Activated CD4-positive, alpha-beta T cell treated with anti-CD3 and anti-CD28 coated beads, Interleukin-10, Interleukin-2, amounts not matched to agents 100 ng/mL and 50 ng/mL, durations not matched to agents 16 hours and 8 hours (primary cell): ENCODE measurements at regions not wholly inside any gene's neighbourhood (a gene's known extent, or its start where the extent isn't known, plus 50 kb on each side); places are given as distances from the start of the nearest gene placed in this dataset.
"Not testable (repeated sequence)": the region's sequence is repeated elsewhere in the genome, so short reads cannot be mapped to it uniquely, and the experiment has no call there.

Experiments
- DNase-seq: peaks from one replicate; pipeline ENCODE4 v3.0.0-alpha.2; 2020

DNA sequence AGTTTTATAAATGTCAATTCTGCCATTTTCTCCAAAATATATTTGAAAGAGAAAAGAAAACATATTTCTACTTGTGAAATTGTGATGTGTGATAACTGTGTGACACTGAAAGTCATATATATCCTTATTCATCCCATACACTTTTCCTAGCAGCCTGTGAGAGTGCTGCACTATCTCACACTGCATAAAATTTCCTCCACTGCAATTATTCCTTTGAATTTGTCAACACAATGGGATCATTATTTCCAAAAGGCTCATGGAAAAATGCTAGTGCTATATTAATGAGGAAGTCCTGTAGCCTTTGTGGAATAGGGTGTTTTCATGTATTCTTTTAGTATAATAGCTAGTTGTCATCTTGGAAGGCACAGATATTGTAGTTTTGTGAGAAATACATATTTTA is 504.1 kb downstream of the RPL10L start:
- DNase-seq = no peak

DNA sequence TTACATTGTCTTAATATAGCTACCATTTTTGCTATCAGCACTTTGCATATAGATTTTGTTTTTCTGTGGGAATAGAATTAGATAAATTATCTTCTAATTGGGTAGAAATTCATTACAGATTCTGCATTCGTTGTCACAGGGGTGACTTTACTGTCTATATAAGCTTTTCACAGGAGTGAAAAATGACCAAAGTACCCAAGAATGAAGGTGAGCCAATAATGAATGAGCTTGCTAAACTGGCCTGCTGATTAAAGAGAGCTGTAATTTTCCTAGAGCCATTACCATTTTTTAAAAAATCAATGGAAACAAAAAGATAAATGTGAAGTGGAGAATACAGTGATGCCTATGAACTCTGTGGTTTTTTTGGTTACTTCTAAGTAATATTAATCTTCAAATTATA is 504.6 kb downstream of the RPL10L start:
- no peak for DNase-seq

DNA sequence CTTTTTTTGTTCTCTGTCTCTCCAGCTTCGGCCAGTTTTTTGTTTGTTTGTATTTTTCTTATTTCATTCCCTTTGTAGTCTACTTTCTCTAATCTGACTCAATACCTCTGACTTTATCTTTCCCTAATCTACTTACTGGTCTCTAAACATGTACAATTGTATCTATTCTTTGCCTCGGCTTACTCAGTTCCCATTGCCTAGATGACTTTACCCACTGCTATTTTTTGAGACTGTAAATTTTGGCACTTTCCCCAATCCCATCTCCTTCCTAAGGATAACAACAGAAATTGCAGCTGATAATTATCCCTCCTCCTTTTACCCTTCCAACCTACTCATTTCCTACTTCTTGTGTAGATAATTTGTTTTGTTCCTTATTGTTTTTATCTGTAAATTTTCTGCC is 511.1 kb downstream of the RPL10L start:
- no peak for DNase-seq

DNA sequence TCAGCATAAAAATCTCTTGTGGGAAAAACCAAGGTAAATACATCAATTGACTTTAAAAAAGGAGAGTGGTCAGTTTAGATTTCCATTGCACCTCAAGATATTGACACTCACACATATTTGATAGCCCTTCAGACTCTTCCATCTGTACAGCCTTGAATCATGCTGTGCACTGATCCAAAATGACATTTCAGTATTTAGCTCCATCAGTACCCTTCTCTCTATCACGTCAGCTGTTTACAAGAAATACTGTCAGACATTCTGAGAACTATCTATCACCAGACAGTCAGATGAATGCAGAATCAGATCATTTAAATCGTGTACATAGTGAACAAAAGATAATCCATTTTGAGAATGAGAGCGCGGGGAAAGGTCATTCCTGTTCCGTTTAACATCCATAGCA is 511.9 kb downstream of the RPL10L start:
- DNase-seq = no peak

DNA sequence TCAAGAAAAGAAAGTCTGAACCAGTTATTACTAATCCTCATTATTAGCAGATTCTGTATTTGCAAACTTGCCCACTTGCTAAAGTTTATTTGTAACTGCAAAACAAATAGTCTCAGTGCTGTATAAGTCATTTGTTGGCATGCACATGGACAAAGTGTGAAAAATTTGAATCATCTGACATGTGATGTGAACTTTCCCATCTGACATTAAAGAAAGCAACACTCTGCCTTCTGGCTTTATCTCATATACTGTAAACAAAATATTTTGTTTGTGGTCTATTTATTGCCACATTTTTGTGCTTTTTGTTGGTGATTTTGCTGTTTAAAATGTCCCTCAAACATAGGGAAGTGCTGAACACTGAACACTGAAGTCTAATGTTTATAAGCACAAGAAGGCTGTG is 513.8 kb downstream of the RPL10L start:
- no peak for DNase-seq

DNA sequence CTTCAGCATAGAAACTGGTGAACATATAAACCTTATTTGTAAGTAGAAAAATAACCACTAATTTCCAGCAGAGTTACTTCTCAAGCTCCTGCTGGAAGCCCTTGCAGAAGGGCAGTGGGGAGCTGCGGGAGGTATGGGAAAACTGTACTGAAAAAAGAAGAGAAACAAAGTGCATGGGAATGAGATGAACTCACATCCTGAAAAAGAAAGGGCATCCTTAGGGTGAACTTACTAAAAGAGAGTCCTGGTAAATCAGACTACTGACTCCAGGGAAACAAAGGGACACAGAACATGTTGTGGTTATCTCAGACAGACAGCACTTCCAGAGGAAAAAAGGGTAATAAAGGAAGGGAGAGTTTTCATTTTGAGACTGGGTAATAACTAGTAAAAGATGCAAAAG is 515.1 kb downstream of the RPL10L start:
- DNase-seq = no peak

DNA sequence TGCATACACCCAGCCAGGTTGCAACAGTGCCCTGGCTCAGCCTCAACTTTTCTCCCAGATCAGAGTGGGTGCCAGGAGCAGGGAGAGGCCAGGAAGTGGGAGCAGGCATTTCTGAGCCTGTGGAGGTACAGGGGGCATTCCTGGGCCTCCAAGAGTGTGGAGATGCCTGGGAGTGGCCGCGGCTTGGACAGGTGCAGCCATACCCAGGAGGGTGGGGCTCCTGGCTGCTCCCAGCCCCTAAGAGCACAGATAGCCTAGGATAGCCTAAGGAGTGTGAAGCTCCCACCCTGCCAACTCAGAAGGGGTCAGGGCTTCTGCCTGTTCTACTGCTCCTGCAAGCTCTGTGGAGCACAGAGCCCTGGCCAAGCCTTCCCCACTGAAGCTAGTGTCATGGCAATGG is 543.4 kb downstream of the RPL10L start:
- DNase-seq = no peak

DNA sequence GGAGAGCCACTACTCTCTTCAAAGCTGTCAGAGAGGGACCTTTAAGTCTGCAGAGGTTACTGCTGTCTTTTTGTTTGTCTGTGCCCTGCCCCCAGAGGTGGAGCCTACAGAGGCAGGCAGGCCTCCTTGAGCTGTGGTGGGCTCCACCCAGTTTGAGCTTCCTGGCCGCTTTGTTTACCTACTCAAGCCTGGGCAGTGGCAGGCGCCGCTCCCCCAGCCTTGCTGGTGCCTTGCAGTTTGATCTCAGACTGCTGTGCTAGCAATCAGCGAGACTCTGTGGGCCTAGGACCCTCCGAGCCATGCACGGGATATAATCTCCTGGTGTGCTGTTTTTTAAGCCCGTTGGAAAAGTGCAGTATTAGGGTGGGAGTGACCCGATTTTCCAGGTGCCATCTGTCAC is 550.7 kb downstream of the RPL10L start:
- not testable (repeated sequence) for DNase-seq

DNA sequence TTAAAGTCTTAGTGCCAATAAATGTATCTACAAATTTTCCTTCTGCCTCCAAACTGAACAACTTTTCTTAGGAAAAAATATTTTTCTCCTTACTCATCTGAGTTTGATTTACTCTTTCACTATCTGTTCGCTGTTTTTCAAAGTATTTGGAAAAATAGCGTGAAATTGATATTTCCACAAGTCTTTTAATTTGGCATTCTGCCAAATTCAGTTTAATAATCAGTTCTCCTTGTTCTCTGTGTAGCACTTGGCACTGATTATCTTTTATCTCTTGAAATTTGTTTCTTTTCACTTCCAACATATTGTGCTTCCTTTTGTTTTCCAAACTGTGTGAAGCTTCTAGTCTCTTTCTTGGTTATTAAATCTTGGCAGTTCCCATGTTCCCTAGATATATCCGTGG is 559.8 kb downstream of the RPL10L start:
- DNase-seq = no peak

DNA sequence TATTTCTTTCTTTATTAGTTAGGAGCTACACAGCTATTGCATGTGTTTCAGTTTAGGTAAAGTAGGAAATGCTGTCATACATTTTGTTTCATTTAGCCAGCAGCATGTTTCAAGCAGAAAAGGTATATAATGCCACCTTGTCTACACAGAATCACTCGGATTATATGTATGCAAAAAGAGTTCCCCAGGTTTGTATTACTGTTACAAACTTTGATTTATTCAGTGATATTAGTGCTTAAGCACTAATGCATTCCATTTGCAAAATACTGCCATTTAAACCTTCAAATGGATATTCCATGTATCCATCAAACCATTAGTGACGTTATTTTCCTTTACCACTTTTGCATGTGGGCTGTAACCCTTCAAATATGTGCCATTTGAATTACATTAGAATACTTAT is 564.0 kb downstream of the RPL10L start:
- DNase-seq = no peak

DNA sequence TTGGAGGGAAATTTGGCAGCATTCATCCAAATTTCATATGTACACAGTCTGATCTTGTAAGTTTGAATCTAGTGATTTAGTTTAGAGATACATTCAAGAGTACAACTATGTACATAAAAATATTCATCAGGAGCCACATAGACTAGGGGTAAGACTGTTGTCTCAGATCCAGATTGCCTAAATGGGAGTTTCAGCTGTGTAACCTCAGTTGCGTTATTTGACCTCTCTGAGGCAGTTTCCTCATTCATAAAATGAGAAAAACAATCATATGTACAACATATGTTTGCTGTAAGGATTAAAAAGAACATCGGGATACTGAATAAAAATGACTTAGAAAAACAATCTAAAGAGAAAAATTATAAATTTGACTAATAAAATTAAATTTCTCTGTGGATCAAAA is 577.5 kb downstream of the RPL10L start:
- DNase-seq = no peak

DNA sequence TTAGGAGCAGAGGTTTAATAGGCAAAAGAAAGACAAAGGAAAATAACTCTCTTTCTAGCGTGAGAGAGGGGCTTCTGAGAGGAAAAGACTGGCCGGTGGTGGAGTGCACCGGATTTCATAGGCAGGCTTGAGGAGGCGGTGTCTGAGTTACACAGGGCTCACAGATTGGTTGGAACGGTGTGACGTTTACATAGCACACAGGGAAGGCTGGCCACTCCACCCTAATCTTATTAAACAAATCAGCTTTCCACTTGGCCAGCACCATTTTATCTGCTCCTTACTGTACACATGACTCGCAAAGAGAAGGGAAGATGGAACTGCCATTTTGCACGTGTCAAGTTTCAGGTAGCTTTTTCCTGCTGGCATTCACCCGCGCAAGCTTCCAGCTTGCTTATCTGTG is 587.7 kb downstream of the RPL10L start:
- DNase-seq = no peak

DNA sequence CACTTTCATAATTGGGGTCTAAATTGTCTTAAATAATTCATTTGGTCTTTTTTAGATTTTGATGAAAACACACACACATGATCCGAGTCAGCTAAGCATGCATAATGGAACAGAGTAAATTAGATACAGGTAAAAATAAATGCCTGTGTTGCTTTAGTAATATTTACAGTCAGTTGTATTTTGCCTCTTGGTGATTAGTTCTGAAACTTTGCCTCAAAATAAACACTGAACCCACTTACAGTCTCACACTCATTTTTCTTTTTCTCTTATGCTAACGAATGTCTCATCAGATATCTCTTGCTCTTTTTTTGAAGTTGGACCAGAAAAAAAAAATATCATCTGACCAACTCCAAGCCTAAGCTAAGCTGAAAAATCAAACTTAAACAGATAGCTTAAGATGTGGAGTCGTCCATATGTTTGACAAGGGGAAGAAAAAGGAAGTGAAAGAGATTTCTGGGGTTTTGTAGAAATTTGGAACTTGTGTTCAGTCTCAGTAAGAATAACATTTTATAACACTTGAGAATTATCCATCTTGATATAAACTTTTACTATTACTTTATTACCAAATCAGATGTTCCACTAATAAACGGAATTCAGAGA is 592.5 kb downstream of the RPL10L start:
- DNase-seq = no peak

DNA sequence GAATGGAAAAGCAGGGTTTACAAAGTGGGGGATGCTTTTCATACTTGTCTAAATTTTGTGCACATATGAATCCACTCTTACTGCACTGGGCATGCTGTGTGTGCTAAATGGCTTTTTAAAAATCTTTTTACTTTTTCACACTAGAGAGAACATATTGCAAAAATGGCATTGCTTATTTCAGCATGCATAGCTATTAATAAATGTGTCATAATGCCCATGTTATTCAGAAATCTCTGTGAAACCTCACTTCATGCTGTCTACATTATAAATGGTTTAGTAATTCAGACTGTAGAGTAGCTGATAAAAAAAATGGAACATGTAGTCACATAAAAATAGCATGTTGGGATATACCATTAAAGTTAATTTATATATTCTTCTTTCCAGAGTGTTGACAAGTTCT is 593.8 kb downstream of the RPL10L start:
- no peak for DNase-seq

DNA sequence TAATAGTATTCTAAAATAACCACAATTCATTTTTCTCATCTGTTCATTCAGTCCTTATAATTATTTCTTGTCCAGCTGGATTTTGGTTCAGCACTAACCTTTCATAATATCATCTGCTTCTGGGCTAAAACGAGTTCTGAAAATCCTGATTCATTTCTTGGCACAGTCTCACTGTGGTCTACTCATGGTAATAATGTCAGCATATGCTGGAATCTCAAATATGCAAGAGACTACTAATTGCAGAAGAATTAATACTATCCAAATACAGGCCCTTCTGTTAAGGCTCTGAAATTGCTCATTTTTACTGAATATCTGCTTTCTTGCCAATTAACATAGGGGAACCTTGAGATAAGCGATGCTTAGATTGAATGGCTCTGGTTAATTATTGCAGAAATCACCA is 597.1 kb downstream of the RPL10L start:
- DNase-seq = no peak

DNA sequence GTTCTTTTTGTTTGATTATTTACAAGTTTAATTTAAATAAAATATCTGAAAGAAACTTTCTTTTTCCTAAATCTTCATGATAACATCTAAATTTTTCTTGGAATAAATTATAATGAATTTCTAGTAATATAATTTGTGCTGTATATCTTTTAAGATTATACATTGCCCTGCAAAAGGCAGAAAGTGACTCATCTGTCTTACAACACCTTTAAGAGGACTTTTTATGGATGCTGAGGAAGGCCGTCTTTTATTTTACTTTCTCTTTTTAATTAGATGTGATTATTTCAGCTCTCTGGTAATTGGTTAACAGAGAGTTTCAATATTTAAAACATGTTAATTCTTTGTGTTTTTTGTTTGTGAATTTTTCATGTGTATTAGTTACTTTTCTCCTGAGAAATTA is 598.4 kb downstream of the RPL10L start:
- no peak for DNase-seq

DNA sequence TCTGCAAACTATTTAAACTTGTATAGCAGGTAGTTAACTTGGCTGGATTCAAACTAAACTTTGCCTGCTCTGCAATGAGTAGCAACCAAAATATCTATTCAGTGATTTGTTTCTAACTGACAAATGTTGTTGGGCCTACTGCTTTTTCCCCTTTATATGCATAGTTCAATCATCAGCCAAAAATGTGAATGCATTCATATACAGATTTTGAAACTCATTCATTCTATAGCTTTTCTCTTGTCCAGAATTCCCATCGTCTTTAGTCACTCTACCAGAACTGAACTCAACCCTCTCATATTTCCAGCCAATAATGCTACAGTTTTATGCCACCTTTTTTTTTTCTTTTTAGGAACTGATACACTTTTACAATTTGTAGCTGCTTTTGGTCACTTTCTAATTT is 599.8 kb downstream of the RPL10L start:
- no peak for DNase-seq

DNA sequence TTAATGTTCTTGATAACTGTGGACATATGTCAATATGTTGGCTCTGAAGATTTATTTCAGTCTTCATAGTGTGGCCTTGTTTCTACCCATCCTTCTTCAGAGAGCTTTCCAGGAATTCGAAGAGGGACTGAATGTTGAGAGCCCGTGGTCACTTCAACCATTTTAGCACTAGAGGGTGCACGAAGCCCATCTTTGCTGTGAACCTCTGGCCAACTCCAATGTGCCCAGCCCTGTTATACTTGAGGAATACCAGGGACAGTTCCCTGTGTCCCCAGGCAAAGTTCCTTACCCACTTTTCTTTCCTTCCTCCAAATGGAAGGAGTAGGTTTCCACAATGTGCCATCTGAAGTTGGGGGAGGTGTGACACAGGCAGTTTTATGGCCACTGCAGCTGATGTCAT is 603.5 kb downstream of the RPL10L start:
- no peak for DNase-seq

DNA sequence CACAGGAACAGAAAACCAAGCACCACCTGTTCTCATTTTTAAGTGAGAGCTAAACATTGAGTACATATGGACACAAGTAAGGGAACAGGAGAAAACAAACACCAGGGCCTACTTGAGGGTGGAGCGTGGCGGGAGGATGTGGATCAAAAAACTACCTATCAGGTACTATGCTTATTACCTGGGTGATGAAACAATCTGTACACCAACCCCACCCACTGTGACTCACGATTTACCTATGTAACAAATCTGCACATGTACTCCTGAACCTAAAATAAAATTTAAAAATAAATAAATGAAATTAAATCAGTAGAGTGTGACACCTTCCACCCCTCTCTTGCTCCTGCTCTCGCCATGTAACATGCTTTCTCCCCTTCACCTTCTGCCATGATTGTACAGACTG is 615.5 kb downstream of the RPL10L start:
- no peak for DNase-seq

DNA sequence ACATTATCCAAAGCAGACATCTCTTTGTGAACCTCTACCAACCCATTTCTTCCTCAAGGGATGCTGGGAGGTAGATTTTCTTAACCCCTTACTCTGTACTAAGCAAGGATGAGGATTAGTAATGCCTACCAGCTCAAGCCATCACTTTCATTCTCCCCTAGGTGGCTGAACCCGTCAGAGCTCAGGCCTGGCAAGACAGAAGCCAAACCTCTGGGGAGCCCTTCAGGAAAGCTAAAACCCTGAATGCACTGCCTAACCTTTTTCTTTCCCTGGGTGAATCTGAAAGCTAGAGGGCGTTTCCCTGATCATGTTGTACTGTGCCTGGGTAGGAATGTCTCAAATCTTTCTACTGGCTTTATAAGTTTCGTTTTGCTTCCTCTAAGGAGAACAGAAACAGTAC is 617.3 kb downstream of the RPL10L start:
- no peak for DNase-seq

DNA sequence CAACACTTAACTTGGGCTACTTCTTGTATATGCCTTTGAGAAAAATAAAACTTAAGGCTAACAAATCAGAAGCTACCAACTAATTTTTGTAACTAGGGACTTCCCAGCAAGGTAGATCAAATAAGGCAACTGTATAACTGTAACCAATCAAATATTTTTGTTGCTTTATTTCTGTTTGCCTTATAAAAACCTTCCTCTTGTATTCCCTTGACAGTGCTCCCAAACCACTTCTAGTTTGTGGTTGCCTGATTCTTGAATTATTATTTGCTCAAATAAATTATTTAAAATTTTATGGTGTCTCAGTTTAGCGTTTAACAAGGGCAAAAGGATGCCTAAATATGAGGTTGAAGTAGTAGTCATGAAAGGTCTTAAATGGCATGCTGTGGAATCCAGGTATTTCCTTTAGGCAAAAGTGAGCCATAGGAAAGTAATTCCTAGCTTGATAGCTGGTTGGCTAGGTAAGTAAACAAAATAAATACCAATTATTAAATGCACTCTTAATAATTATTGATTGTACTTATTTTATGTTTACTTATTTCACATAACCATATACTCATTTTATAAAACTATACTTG is 632.6 kb downstream of the RPL10L start:
- DNase-seq = no peak

DNA sequence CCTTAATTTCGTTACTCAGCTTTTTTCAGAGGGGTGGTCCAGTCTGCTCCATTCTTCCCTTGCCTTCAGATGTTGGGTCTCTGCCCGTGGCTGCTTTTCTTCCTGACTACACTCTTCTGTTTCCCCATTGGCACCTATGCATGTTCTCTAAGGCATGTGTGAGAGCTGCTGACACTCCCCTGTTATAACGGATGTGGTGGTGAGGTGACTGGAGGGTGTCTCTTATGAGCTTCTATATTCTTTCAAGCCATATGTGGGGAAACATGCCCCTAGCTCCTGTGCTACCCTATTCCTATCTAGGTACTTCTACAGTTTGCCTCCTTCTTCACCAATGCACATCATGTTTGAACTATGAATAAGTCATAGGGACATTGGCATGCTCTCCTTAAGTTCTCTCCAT is 643.2 kb downstream of the RPL10L start:
- no peak for DNase-seq

DNA sequence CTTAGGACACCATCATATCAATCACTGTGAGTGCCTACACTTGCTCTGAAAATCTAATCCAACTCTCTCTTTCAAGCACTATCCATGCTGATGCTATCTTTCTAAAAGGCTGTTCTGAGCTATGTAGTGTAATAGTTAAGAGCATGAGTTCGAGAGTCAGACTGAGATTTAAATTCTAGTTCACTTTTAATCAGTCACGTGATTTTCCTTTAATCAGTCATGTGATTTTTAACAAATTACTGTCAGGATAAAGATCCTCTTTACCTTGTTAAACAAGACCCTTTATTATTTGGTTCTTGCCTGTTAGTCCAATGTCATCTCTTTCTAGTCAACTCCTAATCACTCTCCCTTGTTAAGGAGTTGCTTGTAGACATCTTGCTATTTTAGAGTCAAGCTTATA is 653.0 kb downstream of the RPL10L start:
- no peak for DNase-seq

DNA sequence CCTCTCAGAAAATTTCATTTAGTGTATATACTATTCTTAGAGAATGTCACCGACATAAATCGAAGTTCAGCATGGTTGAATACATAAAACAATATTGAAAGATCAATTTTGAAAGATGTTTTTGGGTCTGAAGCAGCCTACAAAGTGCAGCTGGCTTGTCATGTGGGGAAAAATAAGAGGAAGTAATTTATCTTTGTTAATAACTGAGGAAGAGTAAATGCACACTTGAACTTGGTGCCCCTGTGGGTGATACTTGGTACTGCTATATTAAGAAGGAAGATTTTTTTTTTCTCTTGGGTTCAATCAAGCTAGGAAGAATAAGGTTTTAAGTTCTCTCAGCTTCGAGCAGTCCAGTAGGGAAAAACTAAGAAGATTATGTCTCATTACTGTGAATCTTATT is 661.3 kb downstream of the RPL10L start:
- no peak for DNase-seq

DNA sequence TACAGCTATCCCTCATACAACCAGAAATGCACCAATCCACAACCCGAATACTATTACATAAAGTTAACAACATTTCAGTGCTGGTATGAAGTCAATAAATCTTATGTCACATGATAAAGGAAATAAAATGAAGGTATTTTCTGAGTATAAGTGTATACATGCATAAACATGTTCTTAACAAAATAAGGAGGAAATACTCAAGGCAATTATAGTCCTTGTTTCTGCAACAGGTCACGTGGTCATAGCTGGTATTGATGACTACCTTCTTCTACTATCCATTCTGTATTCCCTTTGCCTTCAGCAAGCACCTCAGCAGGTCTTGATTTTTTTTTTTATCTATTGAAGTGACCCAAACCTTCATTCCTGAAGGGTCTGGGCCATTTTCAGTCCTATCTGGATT is 675.6 kb downstream of the RPL10L start:
- no peak for DNase-seq

DNA sequence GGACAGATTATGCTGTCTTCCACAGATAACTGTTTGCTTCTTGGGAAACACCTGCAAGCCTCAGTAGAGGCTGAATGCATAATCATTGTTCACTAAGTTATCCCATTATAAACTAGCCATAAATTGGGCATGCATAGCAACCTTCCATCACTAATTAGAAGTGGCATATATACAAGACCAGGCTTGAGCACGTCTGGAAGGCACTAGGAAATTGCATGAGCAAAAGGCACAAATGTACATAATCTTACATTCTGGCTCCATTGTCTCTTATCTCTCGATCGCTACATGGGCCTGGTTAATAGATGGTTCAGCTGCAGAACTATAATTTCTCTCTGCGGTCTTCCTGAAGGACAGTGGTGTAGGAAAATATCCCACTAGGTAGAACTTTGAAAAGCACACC is 679.2 kb downstream of the RPL10L start:
- no peak for DNase-seq
